ENCODE measurements at regions not wholly inside any gene's neighbourhood (a gene's known extent, or its start where the extent isn't known, plus 50 kb on each side); places are given as distances from the start of the nearest gene placed in this dataset.

DNA sequence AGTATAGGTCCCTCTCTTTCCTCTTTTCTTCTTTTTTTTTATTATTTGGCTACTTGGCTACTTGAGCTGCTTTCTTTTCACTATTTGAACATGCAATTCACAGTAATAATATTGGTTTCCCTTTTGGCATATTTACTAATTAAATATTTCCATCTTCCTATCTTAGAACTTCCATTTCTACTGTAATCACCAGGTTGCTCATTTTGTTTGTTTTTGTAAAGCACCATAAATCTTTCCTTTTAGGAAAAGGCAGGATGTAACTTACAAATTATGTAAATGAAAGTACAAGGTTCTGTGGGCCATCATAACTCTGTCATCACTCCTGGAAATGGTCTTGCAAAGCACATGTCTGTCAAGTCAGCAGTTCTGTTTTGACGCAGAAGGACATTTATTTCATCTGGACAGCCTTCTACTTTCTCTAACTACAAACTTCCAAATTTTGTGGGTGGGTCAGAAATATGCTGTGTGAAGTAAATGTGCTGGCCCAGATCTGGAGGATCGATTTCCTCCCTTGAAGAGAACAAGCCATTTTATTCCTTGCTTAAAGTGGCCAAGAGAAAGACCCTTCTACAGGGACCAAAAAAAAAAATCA, 71.7 kb upstream of the TNFSF18 start:
- no peak for TF ChIP-seq TCF4 (CRISPR knock-in tag; IDR thresholded peaks at IDR 0.05; ENCODE audit: borderline replicate concordance)
- TF ChIP-seq, protein P1, sequence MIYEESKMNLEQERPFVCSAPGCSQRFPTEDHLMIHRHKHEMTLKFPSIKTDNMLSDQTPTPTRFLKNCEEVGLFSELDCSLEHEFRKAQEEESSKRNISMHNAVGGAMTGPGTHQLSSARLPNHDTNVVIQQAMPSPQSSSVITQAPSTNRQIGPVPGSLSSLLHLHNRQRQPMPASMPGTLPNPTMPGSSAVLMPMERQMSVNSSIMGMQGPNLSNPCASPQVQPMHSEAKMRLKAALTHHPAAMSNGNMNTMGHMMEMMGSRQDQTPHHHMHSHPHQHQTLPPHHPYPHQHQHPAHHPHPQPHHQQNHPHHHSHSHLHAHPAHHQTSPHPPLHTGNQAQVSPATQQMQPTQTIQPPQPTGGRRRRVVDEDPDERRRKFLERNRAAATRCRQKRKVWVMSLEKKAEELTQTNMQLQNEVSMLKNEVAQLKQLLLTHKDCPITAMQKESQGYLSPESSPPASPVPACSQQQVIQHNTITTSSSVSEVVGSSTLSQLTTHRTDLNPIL (CRISPR knock-in tag; IDR thresholded peaks at IDR 0.05; ENCODE audit: low read depth) = no peak
- TF ChIP-seq, protein P2, sequence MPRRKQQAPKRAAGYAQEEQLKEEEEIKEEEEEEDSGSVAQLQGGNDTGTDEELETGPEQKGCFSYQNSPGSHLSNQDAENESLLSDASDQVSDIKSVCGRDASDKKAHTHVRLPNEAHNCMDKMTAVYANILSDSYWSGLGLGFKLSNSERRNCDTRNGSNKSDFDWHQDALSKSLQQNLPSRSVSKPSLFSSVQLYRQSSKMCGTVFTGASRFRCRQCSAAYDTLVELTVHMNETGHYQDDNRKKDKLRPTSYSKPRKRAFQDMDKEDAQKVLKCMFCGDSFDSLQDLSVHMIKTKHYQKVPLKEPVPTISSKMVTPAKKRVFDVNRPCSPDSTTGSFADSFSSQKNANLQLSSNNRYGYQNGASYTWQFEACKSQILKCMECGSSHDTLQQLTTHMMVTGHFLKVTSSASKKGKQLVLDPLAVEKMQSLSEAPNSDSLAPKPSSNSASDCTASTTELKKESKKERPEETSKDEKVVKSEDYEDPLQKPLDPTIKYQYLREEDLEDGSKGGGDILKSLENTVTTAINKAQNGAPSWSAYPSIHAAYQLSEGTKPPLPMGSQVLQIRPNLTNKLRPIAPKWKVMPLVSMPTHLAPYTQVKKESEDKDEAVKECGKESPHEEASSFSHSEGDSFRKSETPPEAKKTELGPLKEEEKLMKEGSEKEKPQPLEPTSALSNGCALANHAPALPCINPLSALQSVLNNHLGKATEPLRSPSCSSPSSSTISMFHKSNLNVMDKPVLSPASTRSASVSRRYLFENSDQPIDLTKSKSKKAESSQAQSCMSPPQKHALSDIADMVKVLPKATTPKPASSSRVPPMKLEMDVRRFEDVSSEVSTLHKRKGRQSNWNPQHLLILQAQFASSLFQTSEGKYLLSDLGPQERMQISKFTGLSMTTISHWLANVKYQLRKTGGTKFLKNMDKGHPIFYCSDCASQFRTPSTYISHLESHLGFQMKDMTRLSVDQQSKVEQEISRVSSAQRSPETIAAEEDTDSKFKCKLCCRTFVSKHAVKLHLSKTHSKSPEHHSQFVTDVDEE (CRISPR knock-in tag; IDR thresholded peaks at IDR 0.05) = no peak
- no peak for TF ChIP-seq ARNTL (CRISPR knock-in tag; IDR thresholded peaks at IDR 0.05; ENCODE audit: borderline replicate concordance, low read depth)
- TF ChIP-seq, protein P3, sequence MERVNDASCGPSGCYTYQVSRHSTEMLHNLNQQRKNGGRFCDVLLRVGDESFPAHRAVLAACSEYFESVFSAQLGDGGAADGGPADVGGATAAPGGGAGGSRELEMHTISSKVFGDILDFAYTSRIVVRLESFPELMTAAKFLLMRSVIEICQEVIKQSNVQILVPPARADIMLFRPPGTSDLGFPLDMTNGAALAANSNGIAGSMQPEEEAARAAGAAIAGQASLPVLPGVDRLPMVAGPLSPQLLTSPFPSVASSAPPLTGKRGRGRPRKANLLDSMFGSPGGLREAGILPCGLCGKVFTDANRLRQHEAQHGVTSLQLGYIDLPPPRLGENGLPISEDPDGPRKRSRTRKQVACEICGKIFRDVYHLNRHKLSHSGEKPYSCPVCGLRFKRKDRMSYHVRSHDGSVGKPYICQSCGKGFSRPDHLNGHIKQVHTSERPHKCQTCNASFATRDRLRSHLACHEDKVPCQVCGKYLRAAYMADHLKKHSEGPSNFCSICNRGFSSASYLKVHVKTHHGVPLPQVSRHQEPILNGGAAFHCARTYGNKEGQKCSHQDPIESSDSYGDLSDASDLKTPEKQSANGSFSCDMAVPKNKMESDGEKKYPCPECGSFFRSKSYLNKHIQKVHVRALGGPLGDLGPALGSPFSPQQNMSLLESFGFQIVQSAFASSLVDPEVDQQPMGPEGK (CRISPR knock-in tag; IDR thresholded peaks at IDR 0.05; ENCODE audit: borderline replicate concordance) = no peak
- TF ChIP-seq CSDC2 (CRISPR knock-in tag; IDR thresholded peaks at IDR 0.05) = no peak
